ENCODE measurements at regions not wholly inside any gene's neighbourhood (a gene's known extent, or its start where the extent isn't known, plus 50 kb on each side); places are given as distances from the start of the nearest gene placed in this dataset.

GRCh38 chr4:19010761-19011160 lies 989.2 kb upstream of the LCORL start:
- CTCF ChIA-PET = no interaction called here
- RAD21 ChIA-PET (ENCODE audit: unreplicated experiment) = no interaction called here
- Histone ChIP-seq H3K4me3 (no peak overlapping the region), H4K20me1 (ENCODE audit: control insufficient read depth, insufficient read depth) (no peaks in the 10 kb centered on the region), H3K36me3 (ENCODE audit: control insufficient read depth in 2 of 2, insufficient read depth in 2 of 2, low read length in 1 of 2) (no peaks in the 10 kb centered on the region), H3K4me2 (ENCODE audit: control insufficient read depth, insufficient read depth) (no peak overlapping the region), H3K79me2 (ENCODE audit: control insufficient read depth, insufficient read depth, low read length) (no peaks in the 10 kb centered on the region), H3K9ac (ENCODE audit: control insufficient read depth, insufficient read depth, low read length) (no peak overlapping the region), H3K27me3 (replicated peaks in 1 of 2; ENCODE audit: control insufficient read depth in 2 of 2, insufficient read depth in 2 of 2, low read length in 1 of 2) (no peaks in the 10 kb centered on the region), H3K27ac (ENCODE audit: control insufficient read depth, insufficient read depth) (no peak overlapping the region), H2AFZ (ENCODE audit: control insufficient read depth, low read depth, low read length) (no peak overlapping the region), H3K4me1 (ENCODE audit: control insufficient read depth, insufficient read depth, low read length) (no peaks in the 10 kb centered on the region), H3K9me3 (replicated peaks; ENCODE audit: control insufficient read depth, insufficient read depth, low read length) (no peaks in the 10 kb centered on the region)
- in situ Hi-C loops (cut with MboI) (no loop called here), intact Hi-C loops (cut with micrococcal nuclease; ENCODE audit: unreplicated experiment) (no loop called here)
- FAIRE-seq (no peak), DNase-seq (ENCODE audit: low read depth, low spot score) (no peak), ATAC-seq (no peak)
- WGBS (ENCODE audit: insufficient coverage, insufficient replicate concordance, low lambda C conversion rate, missing lambda C conversion rate) = 3% methylated on average over 3 of the region's 3 CpGs
- SMC1A ChIA-PET (ENCODE audit: uncharacterized antibody, unreplicated experiment) = interaction anchor here (0.6 kb wide), 1 partner anchor 283 kb away, joined by 3 read pairs; no protein-coding TSS in a partner anchor
- no TSS peak for BruUV-seq (replicated peaks)
- POLR2A ChIA-PET = no interaction called here
- TF ChIP-seq, protein P1, sequence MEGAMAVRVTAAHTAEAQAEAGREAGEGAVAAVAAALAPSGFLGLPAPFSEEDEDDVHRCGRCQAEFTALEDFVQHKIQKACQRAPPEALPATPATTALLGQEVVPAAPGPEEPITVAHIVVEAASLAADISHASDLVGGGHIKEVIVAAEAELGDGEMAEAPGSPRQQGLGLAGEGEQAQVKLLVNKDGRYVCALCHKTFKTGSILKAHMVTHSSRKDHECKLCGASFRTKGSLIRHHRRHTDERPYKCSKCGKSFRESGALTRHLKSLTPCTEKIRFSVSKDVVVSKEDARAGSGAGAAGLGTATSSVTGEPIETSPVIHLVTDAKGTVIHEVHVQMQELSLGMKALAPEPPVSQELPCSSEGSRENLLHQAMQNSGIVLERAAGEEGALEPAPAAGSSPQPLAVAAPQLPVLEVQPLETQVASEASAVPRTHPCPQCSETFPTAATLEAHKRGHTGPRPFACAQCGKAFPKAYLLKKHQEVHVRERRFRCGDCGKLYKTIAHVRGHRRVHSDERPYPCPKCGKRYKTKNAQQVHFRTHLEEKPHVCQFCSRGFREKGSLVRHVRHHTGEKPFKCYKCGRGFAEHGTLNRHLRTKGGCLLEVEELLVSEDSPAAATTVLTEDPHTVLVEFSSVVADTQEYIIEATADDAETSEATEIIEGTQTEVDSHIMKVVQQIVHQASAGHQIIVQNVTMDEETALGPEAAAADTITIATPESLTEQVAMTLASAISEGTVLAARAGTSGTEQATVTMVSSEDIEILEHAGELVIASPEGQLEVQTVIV (IDR thresholded peaks at IDR 0.05; ENCODE audit: borderline replicate concordance, partially characterized antibody) = no peak
- TF ChIP-seq PRDM15 (CRISPR knock-in tag; IDR thresholded peaks at IDR 0.05) (no peak), CHD4 (IDR thresholded peaks at IDR 0.05) (no peak), SMAD1 (IDR thresholded peaks at IDR 0.05; ENCODE audit: low read depth, partially characterized antibody) (no peak), ATF2 (IDR thresholded peaks at IDR 0.05; ENCODE audit: low read length) (no peak), EED (IDR thresholded peaks at IDR 0.05; ENCODE audit: low read depth) (no peak), TARDBP (IDR thresholded peaks at IDR 0.05; ENCODE audit: borderline replicate concordance) (no peak), STAT3 (IDR thresholded peaks at IDR 0.05; ENCODE audit: low read depth, low read length) (no peak), ZSCAN29 (IDR thresholded peaks at IDR 0.05) (no peak), ZNF622 (IDR thresholded peaks at IDR 0.05) (no peak), ZBED1 (IDR thresholded peaks at IDR 0.05; ENCODE audit: borderline replicate concordance) (no peak), RELA (IDR thresholded peaks at IDR 0.05; ENCODE audit: borderline replicate concordance, partially characterized antibody) (no peak), CBFB (IDR thresholded peaks at IDR 0.05; ENCODE audit: low read depth) (no peak), RCOR1 (conservative IDR thresholded peaks at IDR 0.05; ENCODE audit: low read depth, low read length) (no peak), NFYB (IDR thresholded peaks at IDR 0.05; ENCODE audit: insufficient read depth, low read depth, low read length) (no peak), ZNF24 (IDR thresholded peaks at IDR 0.05) (no peak), RAD21 (IDR thresholded peaks at IDR 0.05; ENCODE audit: insufficient read depth, low read depth, low read length) (no peak)
- TF ChIP-seq, protein P2, sequence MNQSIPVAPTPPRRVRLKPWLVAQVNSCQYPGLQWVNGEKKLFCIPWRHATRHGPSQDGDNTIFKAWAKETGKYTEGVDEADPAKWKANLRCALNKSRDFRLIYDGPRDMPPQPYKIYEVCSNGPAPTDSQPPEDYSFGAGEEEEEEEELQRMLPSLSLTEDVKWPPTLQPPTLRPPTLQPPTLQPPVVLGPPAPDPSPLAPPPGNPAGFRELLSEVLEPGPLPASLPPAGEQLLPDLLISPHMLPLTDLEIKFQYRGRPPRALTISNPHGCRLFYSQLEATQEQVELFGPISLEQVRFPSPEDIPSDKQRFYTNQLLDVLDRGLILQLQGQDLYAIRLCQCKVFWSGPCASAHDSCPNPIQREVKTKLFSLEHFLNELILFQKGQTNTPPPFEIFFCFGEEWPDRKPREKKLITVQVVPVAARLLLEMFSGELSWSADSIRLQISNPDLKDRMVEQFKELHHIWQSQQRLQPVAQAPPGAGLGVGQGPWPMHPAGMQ (IDR thresholded peaks at IDR 0.05; ENCODE audit: borderline replicate concordance) = no peak

All from GM12878 (cell line).